GM18498 (cell line): ENCODE measurements at regions not wholly inside any gene's neighbourhood (a gene's known extent, or its start where the extent isn't known, plus 50 kb on each side); places are given as distances from the start of the nearest gene placed in this dataset.

ENCODE experiments used
- ATAC-seq: cut with Tn5 transposase; IDR thresholded peaks from one replicate; pipeline ENCODE4 v1.9.1; 2021; ENCODE audit warnings: mild to moderate bottlenecking, moderate library complexity; ENCODE audit not compliant: unreplicated experiment

DNA sequence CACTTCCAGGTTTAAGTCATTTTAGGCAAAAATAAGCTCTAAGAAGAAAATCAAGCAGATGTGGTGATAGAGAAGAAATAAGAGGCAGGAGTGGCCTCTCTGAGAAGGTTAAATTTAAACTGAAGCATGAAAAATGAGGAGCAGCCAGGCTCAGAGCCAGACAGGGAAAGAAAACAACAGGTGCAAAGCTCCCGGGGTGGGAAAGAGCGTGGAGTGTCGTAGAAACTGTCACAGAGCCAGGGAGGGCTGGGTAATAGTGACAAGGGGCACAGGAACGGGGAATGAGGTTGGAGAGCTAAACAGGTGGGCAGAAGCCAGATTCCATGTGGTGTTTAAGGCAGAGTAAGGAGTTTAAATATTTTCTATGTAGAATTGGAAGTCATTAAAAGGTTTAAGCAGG lies 132.1 kb upstream of the BLID start:
- no peak for ATAC-seq

DNA sequence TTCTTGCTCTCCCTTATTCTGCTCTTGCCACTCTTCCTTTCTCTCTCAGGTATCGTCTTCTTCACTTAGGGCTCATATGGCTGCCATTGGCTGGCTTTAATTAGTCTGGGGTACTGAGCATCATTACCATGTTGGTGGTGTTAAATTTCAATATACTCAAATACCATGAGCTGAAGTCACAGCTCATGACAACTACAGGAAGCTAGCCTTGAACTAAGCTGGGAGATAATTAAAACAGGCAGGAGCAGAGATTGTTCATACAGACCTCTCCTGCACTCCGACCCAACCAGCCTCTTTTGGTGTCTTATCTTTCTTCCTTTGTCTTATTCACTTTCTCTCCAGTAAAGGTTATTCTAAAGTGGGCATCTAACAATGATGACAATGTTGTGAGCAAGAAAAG lies 130.9 kb upstream of the BLID start:
- ATAC-seq: no peak

DNA sequence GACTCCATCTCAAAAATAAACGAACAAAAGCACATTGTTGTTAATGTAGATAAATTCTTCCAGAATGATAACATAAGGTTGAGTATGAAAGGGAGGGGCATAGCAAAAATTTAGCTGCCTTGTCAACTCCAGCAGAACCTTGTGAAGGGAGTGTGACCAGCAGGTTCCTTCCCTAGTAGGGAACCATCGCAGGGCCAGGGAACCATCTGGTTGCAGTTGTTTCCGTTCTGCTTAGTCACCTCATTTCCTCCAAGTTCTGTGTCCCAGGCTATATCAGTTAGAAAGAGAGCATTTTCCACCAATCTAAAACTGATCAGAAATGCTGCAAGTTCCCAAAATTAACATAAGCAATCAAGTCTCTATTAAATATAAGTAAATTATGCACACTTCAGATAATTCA lies 126.7 kb upstream of the BLID start:
- no peak for ATAC-seq

DNA sequence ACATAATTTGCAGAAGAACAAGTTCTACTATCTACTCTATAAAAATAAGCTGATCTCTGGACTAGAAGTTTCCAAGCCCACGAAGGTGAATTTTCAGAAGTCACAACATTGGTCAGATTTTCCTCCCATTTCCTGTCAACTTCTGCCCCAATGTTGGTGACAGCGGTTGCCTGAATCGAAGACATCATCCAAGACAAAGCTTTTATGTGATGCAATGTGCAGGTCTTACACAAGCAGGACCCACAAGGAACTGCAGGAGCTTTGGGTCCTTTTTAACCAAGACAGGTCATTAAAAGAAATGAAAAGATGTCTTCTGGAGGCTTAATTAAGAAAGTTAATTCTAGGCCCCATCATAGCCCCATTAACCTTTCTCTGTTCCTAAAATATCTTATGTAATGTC lies 125.6 kb upstream of the BLID start:
- ATAC-seq: no peak

DNA sequence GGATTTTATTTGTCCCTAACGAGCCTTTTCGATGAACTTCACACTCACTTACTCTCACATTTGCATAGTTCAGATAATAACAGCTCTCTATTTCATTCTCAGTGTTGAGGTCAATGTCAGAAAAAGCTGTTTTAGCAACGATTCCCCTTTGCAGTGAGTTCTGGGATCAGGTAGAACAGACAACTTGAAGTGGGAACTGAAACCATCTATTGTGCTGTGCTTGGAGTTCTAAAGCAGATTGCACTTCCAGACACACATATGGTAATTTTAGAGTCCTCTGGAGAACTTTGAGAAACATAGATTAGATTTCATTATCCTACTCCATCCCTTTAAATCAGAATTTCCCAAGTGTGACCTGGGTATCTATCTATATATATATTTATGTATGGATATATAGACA lies 124.6 kb upstream of the BLID start:
- ATAC-seq: no peak

DNA sequence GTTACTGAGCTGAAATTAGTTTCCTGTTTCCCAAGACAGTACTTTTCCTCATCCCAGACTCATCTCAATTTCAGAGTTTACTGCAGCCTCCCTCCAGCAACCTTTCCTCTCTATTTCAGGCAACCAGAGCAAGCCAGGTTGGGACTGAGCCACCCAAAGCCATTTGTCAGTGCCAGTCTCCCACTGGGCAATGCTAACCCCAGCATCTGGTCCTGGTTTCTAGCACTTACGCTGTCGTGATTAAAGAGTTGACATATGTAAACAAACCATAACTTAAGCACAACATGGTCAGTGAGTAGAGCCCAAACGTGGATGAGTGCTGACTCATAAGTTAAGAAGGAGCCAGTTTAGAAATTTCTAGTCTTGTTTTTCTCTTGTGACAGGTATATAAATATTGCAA lies 119.6 kb upstream of the BLID start:
- ATAC-seq: no peak

DNA sequence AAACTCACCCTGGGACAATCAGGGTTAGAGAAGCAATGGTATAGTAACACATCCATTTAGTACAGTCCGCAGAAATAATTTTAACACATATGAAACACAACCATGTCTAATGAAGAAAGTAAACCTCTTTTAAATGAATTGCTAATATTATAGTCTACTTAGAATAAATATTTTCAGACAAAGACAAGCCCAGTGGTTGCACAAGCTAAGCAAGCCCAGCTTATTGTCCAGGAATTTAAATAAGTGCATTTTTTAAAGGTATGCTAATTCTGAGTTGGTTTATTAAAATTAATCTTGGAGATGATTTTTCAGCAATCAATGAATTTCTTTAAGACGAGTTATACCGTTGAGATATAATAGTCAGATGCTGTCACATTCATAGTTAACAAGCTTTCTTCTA lies 118.8 kb upstream of the BLID start:
- no peak for ATAC-seq

DNA sequence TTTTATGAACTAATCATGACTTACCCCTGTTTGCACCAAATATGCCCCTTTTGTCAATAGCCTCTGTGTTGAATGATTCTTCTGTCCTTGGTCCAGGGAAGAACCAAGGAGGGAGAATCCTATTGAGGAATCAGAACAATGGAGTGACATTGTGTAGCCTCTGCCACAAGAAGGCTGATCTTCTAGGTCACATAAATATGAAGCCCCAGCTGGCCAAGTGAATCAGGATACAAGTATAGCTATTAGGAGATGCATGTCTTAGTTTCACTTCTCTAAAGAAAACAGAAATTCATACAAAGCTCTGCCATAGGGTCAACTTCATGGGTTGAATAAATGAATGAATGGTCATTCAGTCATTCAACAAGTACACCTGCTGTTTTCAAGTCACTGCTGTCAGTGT lies 118.2 kb upstream of the BLID start:
- no peak for ATAC-seq

DNA sequence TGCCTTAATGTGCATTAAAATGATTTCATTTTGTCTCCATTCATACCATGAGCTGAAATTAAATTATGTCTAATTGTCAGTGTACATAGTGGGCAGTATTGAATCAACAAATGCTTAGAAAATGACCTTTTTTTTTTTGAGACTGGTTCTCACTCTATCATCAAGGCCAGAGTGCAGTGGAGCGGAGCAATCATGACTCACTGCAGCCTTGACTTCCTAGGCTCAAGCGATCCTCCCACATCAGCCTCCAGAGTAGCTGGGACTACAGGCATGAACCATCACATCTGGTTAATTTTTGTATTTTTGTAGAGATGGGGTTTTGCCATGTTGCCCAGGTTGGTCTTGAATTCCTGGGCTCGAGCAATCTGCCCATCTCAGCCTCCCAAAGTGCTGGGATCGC lies 117.0 kb upstream of the BLID start:
- no peak for ATAC-seq

DNA sequence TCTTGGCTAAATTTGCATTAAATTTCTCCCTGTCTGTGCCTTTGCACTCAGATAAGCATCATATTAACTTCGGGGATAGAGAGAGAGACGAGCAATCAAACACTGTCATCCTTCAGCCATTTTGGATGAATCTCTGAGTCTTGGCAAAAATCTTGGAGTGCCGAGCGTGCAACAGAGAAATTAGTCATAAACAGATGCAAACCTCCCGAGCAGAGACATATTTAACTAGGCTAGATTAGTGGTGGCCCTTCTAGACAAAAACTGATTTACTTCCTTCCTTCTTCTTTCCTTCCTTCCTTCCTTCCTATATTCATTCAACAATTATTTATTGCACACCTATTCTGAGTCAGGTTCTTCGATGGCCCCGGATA lies 114.4 kb upstream of the BLID start:
- ATAC-seq: no peak

DNA sequence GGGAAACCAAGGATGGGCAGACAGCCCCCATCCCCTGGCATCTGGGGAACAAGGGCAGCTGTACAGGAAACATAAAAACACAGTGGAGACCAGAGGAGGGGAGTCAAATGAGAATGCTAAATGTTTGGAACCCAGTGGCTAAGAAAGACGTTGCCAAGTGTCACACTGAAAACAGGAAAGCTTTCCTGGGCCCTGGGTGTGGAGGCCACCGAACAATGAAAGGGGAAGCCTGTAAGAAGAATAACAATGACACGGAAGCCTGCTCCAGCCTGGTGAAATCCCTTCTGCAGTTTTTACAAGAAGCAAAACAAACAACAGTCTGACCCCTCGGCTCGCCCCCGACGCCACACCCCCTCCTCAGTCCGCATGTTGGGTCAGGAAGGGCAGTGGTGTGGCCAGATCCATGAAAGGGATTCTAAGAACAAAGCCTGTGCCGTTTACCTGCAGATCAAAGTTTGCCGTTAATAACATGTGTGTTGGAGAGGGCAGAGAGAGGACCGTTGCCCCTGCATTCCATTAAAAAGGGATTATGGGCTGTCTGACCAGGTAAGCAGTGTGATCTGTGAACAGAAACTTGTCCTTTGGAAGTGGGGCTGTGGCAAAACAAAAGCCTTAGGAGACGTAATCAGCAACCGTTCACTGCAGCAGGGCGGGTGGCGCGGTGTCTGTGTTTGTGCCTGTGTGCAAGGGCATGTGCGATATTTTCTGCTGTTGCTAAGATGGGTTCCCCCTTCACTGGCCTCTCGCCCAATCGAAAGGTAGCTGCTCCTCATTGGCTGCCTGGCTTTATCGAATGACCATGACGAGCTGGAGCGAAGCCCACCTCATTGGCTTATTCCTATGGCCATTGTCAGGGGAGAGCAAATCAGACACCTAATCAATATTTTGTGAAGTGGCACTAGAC lies 113.7 kb upstream of the BLID start:
- ATAC-seq: no peak

DNA sequence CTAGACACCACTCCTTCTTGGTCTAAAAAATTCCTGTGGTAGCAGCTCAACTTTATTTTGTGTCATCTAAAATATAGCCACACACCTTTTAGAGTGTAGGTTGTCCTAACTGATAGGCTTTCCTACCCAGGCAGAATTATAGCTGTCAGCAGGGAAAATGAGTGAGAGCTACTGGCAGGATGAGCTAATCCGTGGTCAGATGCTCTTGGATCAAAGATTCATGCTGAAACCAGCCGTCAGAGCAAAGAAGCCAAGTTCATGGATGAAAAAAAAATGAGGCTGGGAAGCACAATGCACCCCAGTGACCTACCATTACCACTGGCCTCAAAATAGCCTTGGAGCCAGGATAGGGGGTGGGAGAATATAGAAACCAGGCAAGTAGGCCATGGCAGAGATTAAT lies 113.1 kb upstream of the BLID start:
- no peak for ATAC-seq

DNA sequence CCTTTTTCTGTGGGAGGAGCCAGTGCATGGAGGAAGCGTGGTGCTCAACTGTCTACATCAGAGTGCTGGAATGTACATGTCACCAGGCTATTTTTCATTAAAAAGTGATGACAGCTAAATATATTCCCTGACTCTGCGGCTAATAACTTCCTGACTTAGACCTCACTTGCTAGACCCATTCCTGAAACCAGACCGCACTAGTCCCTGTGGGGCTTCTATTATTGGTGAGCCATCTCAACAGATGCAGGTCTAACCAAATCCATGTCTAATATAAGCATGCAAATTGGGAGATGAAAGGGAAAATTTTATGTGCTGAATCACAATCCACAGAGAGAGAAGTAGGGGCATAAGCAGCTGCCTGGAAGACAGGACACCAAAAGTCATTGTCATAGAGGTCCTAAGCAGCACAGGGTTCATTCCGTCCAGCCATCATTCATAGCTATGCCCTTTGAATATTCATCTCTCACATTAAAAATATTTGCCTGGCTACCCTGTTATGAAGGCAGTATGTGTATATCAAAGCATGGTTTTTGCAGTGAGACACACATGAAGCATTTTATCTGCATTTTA lies 110.9 kb upstream of the BLID start:
- no peak for ATAC-seq

DNA sequence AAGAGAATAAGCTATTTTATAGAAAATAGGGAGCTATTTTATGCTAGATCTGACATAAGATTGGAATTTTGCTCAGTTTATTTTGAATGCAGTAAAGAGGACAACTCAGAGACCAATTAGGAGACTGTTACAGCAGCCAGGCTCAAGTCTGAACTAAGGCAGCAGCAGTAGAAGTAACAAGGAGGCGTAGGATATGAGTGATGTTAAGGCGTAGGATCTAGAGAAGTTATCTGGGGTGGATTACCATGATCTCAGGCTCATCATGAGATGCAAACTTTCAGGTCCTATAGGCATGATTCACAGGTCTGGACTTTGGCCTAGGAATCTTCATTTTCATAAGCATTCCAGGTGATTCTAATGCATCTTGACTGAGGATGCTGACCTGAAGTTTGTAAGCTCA lies 108.9 kb upstream of the BLID start:
- ATAC-seq: no peak

DNA sequence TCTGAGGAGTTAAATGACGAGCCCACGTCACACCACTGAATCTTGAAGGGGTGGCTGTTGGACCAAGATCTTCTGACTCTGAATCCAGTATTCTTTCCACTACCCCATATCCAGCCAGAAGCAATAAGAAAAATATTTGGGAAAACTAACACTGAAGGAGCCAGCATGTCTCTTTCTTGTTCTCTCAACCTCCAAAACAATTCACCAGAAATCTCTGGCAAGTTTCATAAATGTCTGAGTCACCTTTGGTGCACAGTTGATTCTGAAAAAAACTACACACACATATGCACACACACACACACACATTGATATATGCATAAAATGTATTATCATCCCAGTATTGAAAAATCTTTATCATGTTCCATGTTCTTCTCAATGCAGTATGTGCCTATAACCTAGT lies 104.3 kb upstream of the BLID start:
- ATAC-seq: no peak

DNA sequence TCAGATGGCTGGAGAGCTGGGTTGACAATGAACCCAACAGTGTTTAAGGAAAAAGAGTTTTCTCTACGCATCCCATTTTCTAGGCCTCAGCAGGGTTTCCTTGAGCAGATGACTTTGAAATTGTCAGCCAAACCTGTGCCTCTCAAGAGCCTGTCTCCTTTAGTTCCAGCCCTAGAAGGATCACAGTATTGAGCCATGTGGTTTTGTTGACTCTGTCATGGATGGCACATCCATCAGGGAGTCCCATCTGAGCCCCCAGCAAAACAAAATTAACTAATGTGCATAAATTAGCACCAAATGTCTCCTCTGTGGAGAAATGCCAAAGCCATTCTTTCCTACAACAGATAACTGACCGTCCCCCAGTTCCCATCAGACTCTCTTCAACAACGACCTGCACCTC lies 103.8 kb upstream of the BLID start:
- no peak for ATAC-seq

DNA sequence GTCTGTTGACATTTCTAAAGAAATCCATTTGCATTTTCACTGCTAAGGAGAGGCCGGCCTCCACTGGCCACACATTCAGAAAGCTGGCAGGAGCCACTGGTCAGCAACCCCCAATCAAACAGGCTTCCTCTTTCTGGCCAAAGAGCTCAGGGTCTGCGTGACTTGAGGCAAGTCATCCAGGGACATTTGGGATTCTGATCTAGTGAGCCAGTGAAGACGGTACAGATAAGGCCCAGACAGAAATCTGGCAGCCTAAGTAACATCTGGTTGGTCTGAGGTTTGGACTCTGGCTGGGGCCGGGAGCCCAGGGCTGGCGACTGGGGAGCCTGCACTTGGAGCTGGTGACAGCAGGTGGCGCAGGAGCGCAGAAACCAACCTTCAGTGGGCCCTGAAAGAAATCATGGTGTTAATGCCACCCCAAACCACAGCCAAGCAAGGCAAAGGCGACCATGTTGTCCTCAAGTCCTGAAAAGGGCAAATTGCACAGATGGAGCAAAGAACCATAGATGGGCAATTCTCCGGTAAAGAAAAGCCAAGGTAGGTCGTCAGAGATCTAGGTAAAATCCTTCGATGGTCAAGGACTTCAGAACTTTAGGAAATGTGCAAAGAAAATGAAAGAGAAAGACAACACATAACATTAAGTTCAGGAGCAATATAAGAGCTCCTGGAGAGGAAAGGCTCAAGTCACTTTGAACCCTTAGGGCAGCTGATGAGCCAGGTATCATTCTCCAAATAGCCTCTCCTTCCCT lies 99.4 kb upstream of the BLID start:
- peak; percentile 89 for ATAC-seq

DNA sequence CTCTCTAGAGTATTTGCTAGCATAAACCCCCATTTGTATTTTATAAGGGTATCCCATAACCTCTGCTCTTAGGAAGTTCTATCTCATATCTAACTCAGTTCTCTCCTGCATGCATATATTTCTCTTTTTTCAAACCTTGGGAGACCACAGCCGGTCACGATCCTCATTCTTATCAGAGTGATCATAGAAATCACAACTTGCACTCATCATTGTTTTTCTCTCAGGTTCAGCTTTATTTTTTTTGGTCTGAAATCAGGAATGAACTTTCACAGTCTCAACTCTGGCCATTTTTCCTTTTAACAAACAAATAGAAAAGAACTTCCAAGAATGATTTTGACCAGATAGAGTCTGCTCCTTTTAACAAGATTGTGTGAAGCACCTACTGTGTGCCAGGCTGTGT lies 98.6 kb upstream of the BLID start:
- no peak for ATAC-seq

DNA sequence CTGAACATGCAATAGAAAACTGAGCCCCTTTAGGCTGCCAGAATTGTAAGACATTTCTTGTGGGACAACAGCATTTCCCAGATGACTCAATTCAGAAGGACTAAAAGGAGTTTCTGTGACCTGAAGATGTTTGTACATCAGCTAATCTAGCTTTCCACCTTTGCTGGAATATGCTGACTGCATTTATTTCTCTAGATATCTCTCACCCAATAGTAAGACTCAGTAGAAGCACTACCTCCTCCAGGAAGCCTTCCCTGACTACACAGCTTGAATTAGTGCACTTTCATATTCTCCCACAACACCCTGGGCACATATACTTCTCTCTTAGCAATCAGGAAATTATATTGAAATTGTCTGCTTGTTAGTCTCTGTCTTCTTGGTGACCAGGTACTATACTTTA lies 98.1 kb upstream of the BLID start:
- no peak for ATAC-seq

DNA sequence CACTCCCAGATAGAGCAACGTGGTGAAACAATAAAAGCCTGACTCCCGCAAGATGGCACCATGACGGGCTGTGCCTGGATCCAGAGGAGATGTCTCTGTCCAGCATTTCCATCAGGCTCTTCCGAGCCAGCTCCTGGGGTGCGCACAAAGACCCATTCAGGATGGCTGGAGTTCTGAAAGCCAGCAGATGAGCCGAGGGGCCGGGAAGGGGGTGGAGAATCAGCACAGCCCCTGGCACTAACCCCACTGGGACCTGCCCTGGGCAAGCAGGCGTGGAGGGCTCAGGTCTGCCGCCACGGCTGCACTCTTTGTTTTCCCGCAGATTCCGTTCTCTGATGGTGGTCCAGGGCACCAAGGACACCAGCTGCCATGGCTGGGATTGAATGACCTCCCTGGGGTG lies 97.2 kb upstream of the BLID start:
- no peak for ATAC-seq

DNA sequence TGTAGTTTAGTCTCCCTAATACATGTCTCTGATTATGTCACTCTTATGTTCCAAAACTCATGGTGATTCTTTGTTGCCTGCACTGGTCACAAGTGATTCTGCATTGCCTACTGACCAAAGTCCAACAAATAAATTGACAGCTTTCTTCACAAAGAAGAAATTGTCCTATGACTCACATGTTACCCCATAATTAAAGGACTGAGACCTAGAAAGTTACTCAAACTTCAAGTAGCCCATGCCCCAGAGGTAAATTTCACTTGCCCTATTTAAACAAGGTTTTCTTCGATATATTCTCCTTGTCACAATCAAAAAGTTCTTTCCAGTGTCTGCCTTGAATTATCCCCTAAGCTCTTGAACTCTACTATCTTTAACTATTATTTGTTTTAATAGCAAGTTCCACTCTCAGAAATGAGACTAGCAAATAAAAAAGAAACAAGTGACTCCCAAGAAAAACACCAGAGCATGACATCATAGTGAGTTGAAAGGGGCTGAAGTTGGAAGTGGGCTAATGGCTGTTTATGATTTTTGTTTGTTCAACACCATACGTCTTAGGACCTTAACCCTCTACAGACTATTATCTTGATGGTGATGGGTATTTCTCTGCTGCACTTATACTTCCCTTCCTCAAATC lies 94.5 kb upstream of the BLID start:
- no peak for ATAC-seq
